T-helper 2 cell (primary cell): ENCODE measurements at regions not wholly inside any gene's neighbourhood (a gene's known extent, or its start where the extent isn't known, plus 50 kb on each side); places are given as distances from the start of the nearest gene placed in this dataset.

Experiments
- DNase-seq, 5 experiments: peaks; one replicate each; pipeline versions ENCODE4 v3.0.0 to v3.0.0-alpha.2; 2012 to 2022

- no peak for DNase-seq
Observed at GRCh38 chr18:24840051-24840450, 379.6 kb downstream of the HRH4 start.

DNA sequence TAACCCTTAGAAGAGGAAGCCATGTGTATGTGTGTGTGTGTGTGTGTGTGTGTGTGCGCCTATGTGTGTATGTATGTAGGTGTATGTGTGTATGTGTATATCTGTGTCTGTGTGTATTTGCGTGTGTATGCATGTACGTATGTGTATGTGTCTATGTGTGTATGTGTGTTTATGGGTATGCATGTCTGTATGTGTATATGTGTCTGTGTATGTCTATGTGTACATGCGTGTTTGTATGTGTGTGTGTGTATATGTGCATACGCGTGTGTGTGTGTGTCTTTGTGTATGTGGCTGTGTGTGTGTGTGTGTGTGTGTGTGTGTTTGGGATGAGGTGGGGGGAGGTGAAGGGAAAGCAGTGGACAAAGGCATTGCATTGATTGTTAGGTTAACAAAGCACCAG is 380.2 kb downstream of the HRH4 start:
- DNase-seq = no peak

- no peak for DNase-seq
Observed at GRCh38 chr18:24841536-24841935, 381.1 kb downstream of the HRH4 start.

- no peak for DNase-seq
Observed at GRCh38 chr18:24843123-24843522, 382.7 kb downstream of the HRH4 start.

- DNase-seq = no peak
Observed at GRCh38 chr18:24846138-24846537, 385.7 kb downstream of the HRH4 start.

DNA sequence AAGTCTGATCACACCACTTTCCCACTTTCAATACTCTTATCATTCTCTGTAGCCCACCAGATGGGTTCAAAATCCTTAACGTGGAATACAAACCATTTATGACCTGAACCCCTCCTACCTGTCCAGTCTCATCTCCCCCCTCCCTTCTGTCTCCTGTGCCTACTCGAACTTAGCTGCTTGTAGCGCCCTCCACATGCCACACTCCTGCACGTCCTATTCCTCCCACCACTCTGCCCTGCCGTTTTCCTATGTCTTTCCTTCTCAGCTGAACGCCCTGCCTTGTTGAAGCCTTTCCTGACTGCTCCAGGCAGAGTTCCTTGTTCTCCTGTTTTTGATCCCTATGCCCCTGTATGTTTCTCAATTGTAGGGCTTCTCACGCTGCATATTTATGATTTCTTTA is 390.1 kb downstream of the HRH4 start:
- DNase-seq = no peak

GRCh38 chr18:24853076-24853475 is 392.6 kb downstream of the HRH4 start:
- no peak for DNase-seq

DNA sequence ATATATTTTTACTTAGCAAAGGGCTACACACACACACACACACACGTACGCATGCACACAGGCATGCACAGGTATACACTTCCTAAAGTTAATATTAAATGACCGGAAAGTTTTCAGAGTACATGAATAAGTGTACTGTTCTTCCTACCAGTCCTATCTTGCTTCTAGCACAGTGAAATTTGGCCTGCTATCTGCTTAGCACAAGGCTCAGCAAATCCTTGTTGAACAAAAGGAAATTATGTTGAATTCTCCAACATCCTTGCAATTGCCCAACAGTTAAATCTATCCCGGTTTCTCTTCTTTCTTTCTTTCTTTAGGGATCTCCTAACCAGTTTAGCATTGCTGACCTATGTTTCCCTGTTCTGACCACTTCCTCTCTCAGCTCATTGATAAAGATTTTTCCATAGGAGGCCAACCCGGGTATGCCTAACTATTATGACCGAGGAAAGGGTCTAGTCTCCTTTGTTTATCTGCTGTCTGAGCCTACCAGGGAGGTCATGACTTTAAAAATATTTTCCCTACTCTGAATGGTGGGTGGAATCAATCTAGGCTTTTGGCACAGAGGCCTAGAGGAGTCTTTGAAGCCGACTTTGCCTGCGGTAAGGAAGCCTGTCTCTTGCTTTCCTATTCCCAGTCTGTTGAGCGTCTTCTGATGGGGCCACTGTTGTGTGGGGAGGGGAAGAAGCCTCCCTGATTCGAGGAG is 400.7 kb downstream of the HRH4 start:
- no peak for DNase-seq

DNA sequence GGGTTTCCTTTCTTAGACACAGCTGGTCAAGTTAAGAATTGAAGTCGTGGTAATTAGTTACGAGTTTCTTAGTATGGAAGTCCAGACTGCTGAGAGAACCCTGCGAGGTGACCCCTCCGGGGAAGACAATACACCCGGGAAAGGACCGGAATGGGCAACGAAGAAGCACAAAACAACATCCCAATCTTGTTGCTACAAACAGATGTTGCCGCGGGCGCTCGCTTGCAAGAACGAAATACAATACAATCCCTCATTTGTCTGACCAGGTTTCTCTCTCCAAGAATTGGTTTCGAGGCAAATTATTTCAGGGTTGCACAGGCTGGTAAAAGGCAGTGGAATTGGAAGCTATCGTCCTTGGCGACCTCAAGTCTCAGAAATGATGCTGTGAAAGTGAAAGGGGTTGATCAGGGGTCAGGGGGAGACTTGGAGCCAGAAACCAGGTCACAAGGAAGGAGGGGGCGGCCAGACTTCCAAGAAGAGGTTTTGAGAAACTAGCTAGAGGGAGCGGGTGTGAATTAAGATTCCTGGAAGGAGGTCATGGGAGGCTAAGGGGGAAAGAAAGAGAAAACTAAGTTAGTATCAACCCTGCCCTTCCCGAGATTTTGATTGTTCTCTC is 401.9 kb downstream of the HRH4 start:
- DNase-seq = no peak

DNA sequence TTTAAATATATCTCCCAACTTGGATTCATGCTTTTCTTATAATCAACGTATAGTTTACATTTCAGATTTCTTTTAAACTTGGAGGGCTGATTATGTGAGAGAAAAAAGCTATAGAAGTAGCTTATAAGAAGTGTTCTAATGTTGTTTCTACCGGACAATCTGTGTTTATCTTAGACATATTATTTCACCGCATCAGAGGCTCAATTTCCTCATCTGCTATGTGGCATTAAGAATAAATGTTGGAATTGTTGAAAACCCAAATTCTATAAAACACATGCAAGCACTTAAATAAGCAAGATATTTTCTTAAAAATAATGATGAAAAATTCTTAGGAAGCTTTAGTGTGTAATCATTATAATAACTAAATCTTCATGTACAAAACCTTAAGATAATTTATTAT is 407.9 kb downstream of the HRH4 start:
- no peak for DNase-seq

DNA sequence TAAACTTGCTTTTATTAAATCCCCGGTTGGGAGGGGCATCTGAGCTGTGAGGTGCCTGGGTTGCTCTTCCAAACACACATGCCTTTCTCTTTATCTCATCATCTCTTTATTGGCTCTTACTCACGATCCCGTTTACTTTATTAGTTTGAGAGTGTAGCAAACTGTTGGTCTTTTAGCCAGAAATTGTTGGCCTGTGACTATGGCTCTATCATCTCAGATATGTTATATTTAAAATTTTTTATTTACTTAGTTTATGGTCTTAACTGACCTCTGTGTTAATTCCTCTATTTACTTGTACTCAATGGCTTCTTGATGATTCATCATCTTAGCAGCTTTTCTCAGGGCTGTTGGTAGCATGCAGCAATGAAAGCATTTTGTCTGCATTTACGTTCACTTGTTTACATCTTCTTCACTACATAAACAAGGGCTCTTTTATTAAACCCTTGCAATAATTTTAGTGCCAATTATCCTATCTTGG is 408.4 kb downstream of the HRH4 start:
- DNase-seq = no peak

DNA sequence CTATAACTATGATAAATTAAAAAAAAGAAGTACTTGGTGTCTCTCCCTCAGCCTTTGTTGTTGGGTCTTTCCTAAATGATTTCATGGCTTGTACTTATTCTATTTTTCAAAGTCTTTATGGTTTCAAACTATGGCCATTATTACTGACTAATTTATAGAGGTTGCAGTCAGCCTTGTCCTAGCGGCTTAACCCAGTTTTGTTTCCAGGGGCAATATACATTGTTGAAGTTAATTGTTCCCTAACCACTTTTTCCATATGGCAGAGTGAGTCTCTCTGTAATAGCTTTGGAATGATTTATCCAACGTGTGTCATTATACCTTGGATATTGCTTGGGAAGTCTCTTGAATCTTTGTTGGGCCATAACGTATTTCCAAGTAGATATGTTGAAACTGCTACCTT is 408.8 kb downstream of the HRH4 start:
- no peak for DNase-seq

- no peak for DNase-seq
Observed at GRCh38 chr18:24875286-24875685, 414.8 kb downstream of the HRH4 start.

DNA sequence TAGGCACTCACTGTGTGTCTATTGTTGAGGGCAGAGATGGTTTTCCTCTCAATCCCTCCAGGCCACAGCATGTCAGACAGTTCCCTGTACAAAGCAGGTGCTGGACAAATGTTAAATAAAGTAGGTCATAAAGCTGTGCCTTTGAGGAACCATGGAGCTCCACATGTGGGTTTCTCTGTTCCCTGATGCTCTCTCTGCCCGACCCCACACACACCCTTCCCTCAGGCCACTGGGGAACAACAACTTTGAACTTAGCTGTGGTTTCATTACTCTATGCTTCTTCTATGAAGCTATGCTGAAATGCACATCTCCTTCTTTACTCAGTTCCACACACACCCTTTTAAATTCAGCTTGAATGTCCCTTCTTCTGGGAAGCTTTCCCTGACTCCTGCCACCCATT is 415.3 kb downstream of the HRH4 start:
- DNase-seq = no peak

DNA sequence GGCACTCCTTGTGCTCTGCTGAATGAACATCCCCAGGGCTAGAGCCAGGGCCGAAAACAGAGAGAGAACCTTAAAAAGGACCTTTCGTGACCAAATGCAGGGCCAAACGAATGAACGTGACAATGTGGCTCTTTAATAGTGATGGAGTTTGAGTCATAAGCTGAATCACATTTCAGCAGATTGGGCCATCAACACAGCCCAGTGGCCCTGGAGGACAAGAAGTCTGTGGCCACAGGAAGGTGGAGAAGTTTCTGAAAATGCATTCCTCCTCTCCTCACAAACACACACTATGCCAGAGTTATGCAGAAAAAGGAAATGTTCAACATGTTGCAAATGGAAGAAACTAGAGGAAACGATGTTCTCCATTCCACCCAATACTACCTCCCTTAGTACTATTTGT is 415.8 kb downstream of the HRH4 start:
- no peak for DNase-seq

- DNase-seq = no peak
Observed at GRCh38 chr18:24877066-24877465, 416.6 kb downstream of the HRH4 start.

- DNase-seq = no peak
Observed at GRCh38 chr18:24877546-24877945, 417.1 kb downstream of the HRH4 start.

DNA sequence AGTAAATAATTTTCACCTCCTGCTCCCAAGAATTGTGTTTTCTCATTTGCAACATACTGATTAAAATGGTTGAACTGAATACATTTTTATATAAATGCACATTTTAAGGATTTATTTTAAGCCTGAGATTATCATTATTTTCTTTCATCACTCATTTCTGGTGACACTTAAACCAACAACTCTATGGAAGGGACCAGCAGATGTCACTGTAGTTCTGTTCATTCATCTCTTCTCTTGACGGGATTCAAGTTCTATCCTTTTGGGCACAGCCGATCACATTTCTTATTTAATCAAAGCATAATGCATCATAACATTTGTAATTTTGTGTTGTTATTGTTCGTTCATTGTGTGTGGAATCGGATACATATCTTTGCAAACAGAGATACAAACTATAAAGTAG is 417.9 kb downstream of the HRH4 start:
- no peak for DNase-seq

DNA sequence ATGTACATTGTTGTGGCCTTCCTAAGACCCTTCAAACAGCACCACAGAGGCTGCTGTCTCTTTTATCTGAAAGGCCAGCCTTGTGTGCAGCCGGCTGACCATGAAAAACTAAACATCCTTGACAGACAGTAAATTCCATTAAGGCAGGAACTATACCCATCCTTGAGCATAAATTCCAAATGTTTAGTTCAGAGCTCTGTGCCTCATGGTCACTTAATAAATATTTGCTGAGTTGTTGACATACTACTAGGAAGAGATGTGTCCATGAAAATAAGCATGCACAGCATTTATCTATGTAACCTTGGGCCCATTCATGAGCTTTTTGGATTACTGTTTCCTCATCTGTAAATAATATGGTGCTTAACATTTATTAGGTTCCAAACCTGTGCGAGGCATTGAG is 424.8 kb downstream of the HRH4 start:
- DNase-seq = no peak

- no peak for DNase-seq
Observed at GRCh38 chr18:24894880-24895279, 434.4 kb downstream of the HRH4 start.

GRCh38 chr18:24897461-24897860 is 437.0 kb downstream of the HRH4 start:
- no peak for DNase-seq

DNA sequence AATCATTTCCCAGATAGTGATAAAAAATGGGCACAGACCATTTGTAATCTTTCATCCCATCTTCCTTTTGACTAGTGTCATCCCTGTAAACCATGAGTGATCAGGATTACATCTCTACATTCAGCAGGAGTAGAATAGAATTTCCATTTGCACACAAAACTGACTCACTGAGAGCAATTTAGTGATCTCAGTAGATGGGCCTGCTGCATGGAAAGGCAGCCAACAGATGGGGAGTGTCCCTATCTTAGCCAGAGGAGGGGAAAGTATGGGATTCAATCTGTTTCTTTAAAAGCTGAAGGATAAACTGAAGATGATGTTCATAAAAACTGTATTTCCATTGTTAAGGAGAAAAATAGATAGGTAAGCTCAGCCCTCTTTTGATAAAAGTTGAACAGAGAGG is 441.7 kb downstream of the ZNF521 start:
- DNase-seq = no peak

GRCh38 chr18:24913507-24914170 is 438.3 kb downstream of the ZNF521 start:
- no peak for DNase-seq

DNA sequence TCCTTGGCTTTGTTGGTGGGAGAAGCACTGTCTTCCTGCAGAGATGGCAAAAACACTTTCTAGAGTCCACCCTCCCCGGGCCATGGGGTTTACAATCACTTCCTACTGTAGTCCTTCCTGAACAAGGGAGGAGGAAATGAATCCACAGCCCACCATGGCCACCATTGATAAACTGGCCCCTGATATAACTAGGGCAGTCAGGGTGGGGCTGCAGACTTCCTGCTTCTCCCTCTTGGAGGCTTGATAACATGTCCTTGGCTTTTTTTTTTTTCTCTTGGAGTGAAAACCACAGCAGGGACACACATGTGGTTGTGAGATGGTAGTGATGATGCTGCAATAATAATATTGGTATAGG is 437.8 kb downstream of the ZNF521 start:
- no peak for DNase-seq
